Loucy (cell line): ENCODE measurements at regions not wholly inside any gene's neighbourhood (a gene's known extent, or its start where the extent isn't known, plus 50 kb on each side); places are given as distances from the start of the nearest gene placed in this dataset.

Source experiments
- H2AFZ ChIP-seq: fragments of 200-600 bp; sonication (generic); 2 replicates; pipeline ENCODE4 v1.6.0; 2016; ENCODE audit warnings: antibody characterized with exemption, mild to moderate bottlenecking, low read length, moderate library complexity
- H3F3A ChIP-seq: fragments of 200-600 bp; 2 replicates; pipeline ENCODE4 v1.6.0; 2016; ENCODE audit warnings: antibody characterized with exemption, low read depth, mild to moderate bottlenecking
- H3K27me3 ChIP-seq: fragments of 200-600 bp; sonication (generic); 2 replicates; pipeline ENCODE4 v1.6.1; 2014; ENCODE audit warnings: low read length, mild to moderate bottlenecking; ENCODE audit not compliant: insufficient read depth, poor library complexity, severe bottlenecking
- H3K36me3 ChIP-seq: fragments of 200-600 bp; sonication (generic); 2 replicates; pipeline ENCODE4 v1.6.1; 2016; ENCODE audit warnings: low read length; ENCODE audit not compliant: insufficient read depth
- H3K4me1 ChIP-seq: fragments of 200-600 bp; sonication (generic); 2 replicates; pipeline ENCODE4 v1.5.1; 2014; ENCODE audit warnings: low read length, mild to moderate bottlenecking; ENCODE audit not compliant: insufficient read depth, poor library complexity, severe bottlenecking
- H3K4me2 ChIP-seq: fragments of 200-600 bp; sonication (generic); 2 replicates; pipeline ENCODE4 v1.6.0; 2014; ENCODE audit warnings: antibody characterized with exemption, low read length, low read depth, mild to moderate bottlenecking; ENCODE audit not compliant: poor library complexity, severe bottlenecking
- H3K4me3 ChIP-seq: fragments of 200-600 bp; sonication (generic); 2 replicates; pipeline ENCODE4 v1.5.1; 2014; ENCODE audit warnings: low read length, mild to moderate bottlenecking, mixed read lengths; ENCODE audit not compliant: poor library complexity, severe bottlenecking
- H3K79me2 ChIP-seq: fragments of 200-600 bp; sonication (generic); 2 replicates; pipeline ENCODE4 v1.6.1; 2014; ENCODE audit warnings: low read length; ENCODE audit not compliant: insufficient read depth
- H3K9ac ChIP-seq: fragments of 200-600 bp; sonication (generic); 2 replicates; pipeline ENCODE4 v1.6.0; 2014; ENCODE audit warnings: mild to moderate bottlenecking, low read depth, low read length, moderate library complexity; ENCODE audit not compliant: poor library complexity, severe bottlenecking
- H3K9me2 ChIP-seq: fragments of 200-600 bp; sonication (generic); replicated peaks from 2 replicates; pipeline ENCODE4 v1.6.1; 2016; ENCODE audit warnings: low read depth, low read length, mixed read lengths
- H3K9me3 ChIP-seq: fragments of 200-600 bp; sonication (generic); 2 replicates; pipeline ENCODE4 v1.6.1; 2014; ENCODE audit warnings: mild to moderate bottlenecking, antibody characterized with exemption, low read length, low read depth; ENCODE audit not compliant: insufficient read depth
- H4K20me1 ChIP-seq: fragments of 200-600 bp; sonication (generic); 2 replicates; pipeline ENCODE4 v1.6.0; 2014; ENCODE audit warnings: antibody characterized with exemption, low read length, mild to moderate bottlenecking; ENCODE audit not compliant: insufficient read depth, poor library complexity, severe bottlenecking
- EZH2phosphoT487 ChIP-seq: fragments of 200-600 bp; IDR thresholded peaks from 2 replicates; pipeline ENCODE4 v1.6.1; 2018; ENCODE audit warnings: antibody characterized with exemption, mild to moderate bottlenecking, moderate library complexity, borderline replicate concordance
- TF ChIP-seq, protein P1 (sequence below): fragments of 200-600 bp; sonication (generic); conservative IDR thresholded peaks from 2 replicates; pipeline ENCODE4 v1.5.1; 2014; ENCODE audit warnings: mild to moderate bottlenecking, antibody characterized with exemption, low read length

DNA sequence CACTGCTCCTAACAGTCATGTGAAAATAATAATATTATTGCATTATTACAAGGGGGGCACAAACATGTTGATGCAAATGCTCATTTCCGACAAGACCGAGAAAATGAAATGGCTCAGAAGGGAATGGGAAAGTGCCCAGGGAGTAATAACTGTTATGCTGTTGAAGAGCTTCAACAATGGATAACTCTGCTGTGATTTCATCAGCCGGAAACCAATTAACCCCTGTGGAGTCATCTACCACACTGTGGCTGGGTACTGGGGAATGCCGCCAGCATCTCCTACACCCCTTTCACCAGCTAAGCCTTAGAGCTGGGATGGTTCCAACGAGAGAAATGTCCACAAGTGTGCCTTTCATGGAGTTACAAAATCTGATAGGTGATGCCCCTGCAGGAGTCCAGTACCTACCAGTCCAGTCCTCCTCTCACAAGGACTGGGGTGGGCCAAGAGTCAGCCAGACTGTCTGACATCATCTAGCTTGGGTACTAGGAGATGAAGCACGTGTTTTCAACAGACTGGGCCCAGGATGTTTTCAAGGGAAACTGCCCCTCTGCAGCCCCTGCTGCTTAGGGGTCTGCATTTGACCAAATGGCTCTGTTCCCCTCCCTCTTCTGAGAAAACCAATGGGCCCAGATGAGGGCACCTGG, 509.3 kb upstream of the CCDC196 start:
- Histone ChIP-seq H3F3A (no peaks in the 10 kb centered on the region), H3K79me2 (no peaks in the 10 kb centered on the region), H3K4me3 (no peak overlapping the region), H3K27me3 (no peaks in the 10 kb centered on the region), H3K4me2 (no peak overlapping the region), H4K20me1 (no peaks in the 10 kb centered on the region), H3K4me1 (no peaks in the 10 kb centered on the region), H3K9ac (no peak overlapping the region), H2AFZ (no peak overlapping the region), H3K9me2 (no peaks in the 10 kb centered on the region), H3K36me3 (no peaks in the 10 kb centered on the region), H3K9me3 (no peaks in the 10 kb centered on the region)
- TF ChIP-seq EZH2phosphoT487, result no peak
- TF ChIP-seq, protein P1, sequence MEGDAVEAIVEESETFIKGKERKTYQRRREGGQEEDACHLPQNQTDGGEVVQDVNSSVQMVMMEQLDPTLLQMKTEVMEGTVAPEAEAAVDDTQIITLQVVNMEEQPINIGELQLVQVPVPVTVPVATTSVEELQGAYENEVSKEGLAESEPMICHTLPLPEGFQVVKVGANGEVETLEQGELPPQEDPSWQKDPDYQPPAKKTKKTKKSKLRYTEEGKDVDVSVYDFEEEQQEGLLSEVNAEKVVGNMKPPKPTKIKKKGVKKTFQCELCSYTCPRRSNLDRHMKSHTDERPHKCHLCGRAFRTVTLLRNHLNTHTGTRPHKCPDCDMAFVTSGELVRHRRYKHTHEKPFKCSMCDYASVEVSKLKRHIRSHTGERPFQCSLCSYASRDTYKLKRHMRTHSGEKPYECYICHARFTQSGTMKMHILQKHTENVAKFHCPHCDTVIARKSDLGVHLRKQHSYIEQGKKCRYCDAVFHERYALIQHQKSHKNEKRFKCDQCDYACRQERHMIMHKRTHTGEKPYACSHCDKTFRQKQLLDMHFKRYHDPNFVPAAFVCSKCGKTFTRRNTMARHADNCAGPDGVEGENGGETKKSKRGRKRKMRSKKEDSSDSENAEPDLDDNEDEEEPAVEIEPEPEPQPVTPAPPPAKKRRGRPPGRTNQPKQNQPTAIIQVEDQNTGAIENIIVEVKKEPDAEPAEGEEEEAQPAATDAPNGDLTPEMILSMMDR, result no peak

DNA sequence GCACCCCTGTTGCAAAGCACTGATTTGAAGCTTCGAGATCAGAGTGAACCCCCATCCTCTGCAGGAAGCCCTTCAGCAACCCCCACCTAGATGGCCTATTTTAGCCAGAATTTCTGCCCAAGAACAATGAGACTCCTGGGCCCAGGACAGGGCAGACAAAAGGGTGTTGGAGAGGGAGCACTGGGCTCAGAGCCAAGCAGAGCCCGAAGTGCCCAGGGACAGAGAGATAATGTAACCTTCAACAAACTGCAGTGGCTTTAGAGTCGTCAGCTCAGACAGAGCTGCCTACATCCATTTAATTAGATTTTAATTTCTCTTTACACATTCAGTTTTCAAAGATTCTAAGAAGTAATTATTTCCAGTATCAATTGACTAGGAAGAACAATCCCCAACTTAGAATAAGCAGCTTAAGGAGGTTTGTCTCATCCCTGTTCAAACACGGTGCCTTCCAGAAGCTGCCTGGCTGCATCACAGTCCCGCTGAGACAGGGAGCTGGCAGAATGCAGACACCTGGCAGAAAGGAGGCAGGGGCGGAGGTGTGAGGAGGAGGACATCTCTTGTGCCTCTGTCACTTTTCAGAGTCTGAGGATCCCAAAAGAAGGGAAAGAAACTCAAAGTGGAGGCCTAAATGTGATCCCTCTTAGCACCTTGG, 504.9 kb upstream of the CCDC196 start:
- Histone ChIP-seq H3K4me1 (no peaks in the 10 kb centered on the region), H3K9me3 (no peaks in the 10 kb centered on the region), H3K4me3 (no peak overlapping the region), H3K9me2 (no peaks in the 10 kb centered on the region), H3K9ac (no peak overlapping the region), H4K20me1 (no peaks in the 10 kb centered on the region), H3K27me3 (no peaks in the 10 kb centered on the region), H3K36me3 (no peaks in the 10 kb centered on the region), H3F3A (no peaks in the 10 kb centered on the region), H3K4me2 (no peak overlapping the region), H3K79me2 (no peaks in the 10 kb centered on the region), H2AFZ (no peak overlapping the region)
- TF ChIP-seq EZH2phosphoT487, result no peak
- TF ChIP-seq, protein P1, result no peak

GRCh38 chr14:65986041-65986440, 500.1 kb upstream of the CCDC196 start:
- Histone ChIP-seq H3K9ac (no peak overlapping the region), H3K79me2 (no peaks in the 10 kb centered on the region), H3K9me2 (no peaks in the 10 kb centered on the region), H4K20me1 (no peaks in the 10 kb centered on the region), H3F3A (no peaks in the 10 kb centered on the region), H2AFZ (no peak overlapping the region), H3K9me3 (no peaks in the 10 kb centered on the region), H3K27me3 (no peaks in the 10 kb centered on the region), H3K4me2 (no peak overlapping the region), H3K36me3 (no peaks in the 10 kb centered on the region), H3K4me1 (no peaks in the 10 kb centered on the region), H3K4me3 (no peak overlapping the region)
- TF ChIP-seq, protein P1, result no peak
- no peak for TF ChIP-seq EZH2phosphoT487
